ACC112 (cell line): ENCODE measurements at regions not wholly inside any gene's neighbourhood (a gene's known extent, or its start where the extent isn't known, plus 50 kb on each side); places are given as distances from the start of the nearest gene placed in this dataset.
"Not testable (repeated sequence)": the region's sequence is repeated elsewhere in the genome, so short reads cannot be mapped to it uniquely, and the experiment has no call there.

Experiments
- H2AFZ ChIP-seq: fragments of 200-600 bp; sonication (generic); one replicate; pipeline ENCODE4 v1.6.0; 2017; ENCODE audit warnings: antibody characterized with exemption, low read length; ENCODE audit not compliant: unreplicated experiment
- H3K27ac ChIP-seq: fragments of 200-600 bp; sonication (generic); 2 replicates; pipeline ENCODE4 v1.5.1; 2014; ENCODE audit warnings: low read depth, mild to moderate bottlenecking, antibody characterized with exemption, low read length, moderate library complexity
- H3K27me3 ChIP-seq: fragments of 200-600 bp; sonication (generic); 2 replicates; pipeline ENCODE4 v1.6.1; 2014; ENCODE audit warnings: mild to moderate bottlenecking, antibody characterized with exemption, low read length, moderate library complexity, mixed read lengths; ENCODE audit not compliant: insufficient read depth
- H3K36me3 ChIP-seq: fragments of 200-600 bp; sonication (generic); 2 replicates; pipeline ENCODE4 v1.6.1; 2016; ENCODE audit warnings: mild to moderate bottlenecking, antibody characterized with exemption, low read length, moderate library complexity, mixed read lengths; ENCODE audit not compliant: insufficient read depth
- H3K4me1 ChIP-seq: fragments of 200-600 bp; sonication (generic); one replicate; pipeline ENCODE4 v1.6.1; 2016; ENCODE audit warnings: low read length, mixed read lengths; ENCODE audit not compliant: insufficient read depth, unreplicated experiment, control insufficient read depth
- H3K4me3 ChIP-seq: fragments of 200-600 bp; sonication (generic); 2 replicates; pipeline ENCODE4 v1.5.1; 2014; ENCODE audit warnings: mild to moderate bottlenecking, low read depth, low read length
- H3K79me2 ChIP-seq: fragments of 200-600 bp; sonication (generic); one replicate; pipeline ENCODE4 v1.6.0; 2016; ENCODE audit warnings: low read length; ENCODE audit not compliant: control insufficient read depth, unreplicated experiment, insufficient read depth

DNA sequence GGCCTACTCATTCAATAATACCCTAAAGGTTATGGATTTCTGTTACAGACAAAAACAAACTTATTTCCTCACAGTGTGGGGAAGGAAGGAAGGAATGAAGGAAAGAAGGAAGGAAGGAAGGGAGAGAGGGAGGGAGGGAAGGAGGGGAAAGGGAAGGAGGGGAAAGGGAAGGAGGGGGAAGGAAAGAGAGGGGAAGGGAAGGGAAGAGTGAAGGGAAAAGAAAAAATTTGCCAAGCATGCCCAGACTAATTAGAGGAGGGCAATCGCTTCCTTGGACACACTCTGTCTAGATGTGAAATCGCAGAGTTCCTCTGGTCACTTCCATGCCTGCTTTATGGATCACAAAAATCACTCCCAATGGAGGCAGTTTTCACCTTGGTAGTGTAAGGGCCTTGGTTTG lies 570.1 kb upstream of the SOX9 start:
- H3K4me1 ChIP-seq, result peaks cover 3% of the 10 kb centered on the region
- no peak overlapping the region for H2AFZ ChIP-seq
- no peaks in the 10 kb centered on the region for H3K36me3 ChIP-seq
- no peak overlapping the region for H3K27ac ChIP-seq
- no peaks in the 10 kb centered on the region for H3K27me3 ChIP-seq
- no peak overlapping the region for H3K4me3 ChIP-seq
- H3K79me2 ChIP-seq, result no peaks in the 10 kb centered on the region

DNA sequence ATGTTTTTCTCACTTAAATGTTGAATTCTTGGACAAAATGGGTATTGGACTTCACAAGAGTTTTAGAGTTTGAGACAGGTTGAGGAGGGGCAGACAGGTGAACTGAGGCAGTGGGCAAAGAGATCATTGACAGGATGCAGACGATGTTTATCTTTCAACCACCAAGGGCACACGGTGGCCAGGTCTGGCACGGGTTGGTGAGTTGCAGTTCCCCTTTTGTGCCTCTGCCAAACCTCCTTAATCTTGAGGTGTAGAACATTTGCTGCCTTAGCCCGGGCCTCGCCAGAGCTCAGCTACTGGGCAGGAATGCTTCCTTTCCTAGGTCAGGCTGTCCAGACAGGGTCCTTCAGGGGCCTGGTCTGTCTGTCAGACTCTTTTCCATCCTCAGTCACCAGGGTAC lies 567.4 kb upstream of the SOX9 start:
- Histone ChIP-seq H2AFZ (no peak overlapping the region), H3K36me3 (no peaks in the 10 kb centered on the region), H3K4me3 (no peak overlapping the region), H3K27ac (no peak overlapping the region), H3K27me3 (no peaks in the 10 kb centered on the region), H3K4me1 (no peaks in the 10 kb centered on the region), H3K79me2 (no peaks in the 10 kb centered on the region)

GRCh38 chr17:71558901-71559300 lies 561.9 kb upstream of the SOX9 start:
- Histone ChIP-seq H3K4me1 (no peaks in the 10 kb centered on the region), H3K36me3 (no peaks in the 10 kb centered on the region), H3K4me3 (no peak overlapping the region), H3K27ac (no peak overlapping the region), H3K79me2 (no peaks in the 10 kb centered on the region), H2AFZ (no peak overlapping the region), H3K27me3 (no peaks in the 10 kb centered on the region)

DNA sequence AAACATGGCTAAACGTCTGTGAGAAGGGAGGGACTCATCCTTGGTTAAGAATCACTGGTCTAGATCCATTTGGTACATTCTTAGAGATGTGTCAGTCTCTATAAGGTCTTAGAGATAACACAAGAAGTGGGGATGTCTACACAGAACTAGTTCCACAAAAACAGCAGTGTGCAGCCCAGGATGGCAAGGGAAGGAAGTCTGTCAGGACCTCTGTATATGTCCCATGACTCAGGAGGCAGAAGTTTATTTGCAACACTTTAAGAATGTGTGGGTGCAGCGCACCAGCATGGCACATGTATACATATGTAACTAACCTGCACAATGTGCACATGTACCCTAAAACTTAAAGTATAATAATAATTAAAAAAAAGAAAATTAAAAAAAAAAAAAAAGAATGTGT lies 548.5 kb upstream of the SOX9 start:
- H2AFZ ChIP-seq, result no peak overlapping the region
- H3K36me3 ChIP-seq, result no peaks in the 10 kb centered on the region

DNA sequence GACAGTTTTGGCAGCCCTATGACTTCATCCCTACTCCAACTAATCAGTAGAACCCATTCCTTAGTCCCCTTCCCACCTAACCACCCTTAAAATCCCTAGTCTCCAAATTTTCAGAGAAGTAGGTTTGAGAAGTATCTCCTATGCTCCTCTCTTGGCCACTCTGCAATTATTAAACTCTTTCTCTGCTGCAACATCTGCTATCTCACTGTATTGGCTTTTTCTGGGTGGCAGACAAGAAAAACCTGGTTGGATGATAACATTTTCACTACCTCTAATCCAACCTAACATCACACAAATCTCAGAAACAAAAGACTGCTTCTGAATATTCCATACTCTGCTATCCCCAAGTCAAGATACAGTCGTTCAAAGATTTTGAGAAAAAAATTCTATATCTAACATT lies 542.4 kb upstream of the SOX9 start:
- no peak overlapping the region for H3K27ac ChIP-seq
- no peaks in the 10 kb centered on the region for H3K79me2 ChIP-seq
- no peaks in the 10 kb centered on the region for H3K27me3 ChIP-seq
- no peak overlapping the region for H3K4me3 ChIP-seq
- no peak overlapping the region for H2AFZ ChIP-seq
- no peaks in the 10 kb centered on the region for H3K4me1 ChIP-seq
- H3K36me3 ChIP-seq, result no peaks in the 10 kb centered on the region

More for the DNA sequence above, 548.5 kb upstream of the SOX9 start:
- Histone ChIP-seq H3K4me1 (no peaks in the 10 kb centered on the region), H3K27me3 (no peaks in the 10 kb centered on the region), H3K79me2 (no peaks in the 10 kb centered on the region), H3K27ac (no peak overlapping the region), H3K4me3 (no peak overlapping the region)

GRCh38 chr17:71580220-71580619 lies 540.6 kb upstream of the SOX9 start:
- no peak overlapping the region for H2AFZ ChIP-seq
- H3K4me3 ChIP-seq, result no peak overlapping the region
- no peaks in the 10 kb centered on the region for H3K4me1 ChIP-seq
- H3K27ac ChIP-seq, result no peak overlapping the region
- no peaks in the 10 kb centered on the region for H3K36me3 ChIP-seq
- H3K27me3 ChIP-seq, result no peaks in the 10 kb centered on the region
- no peaks in the 10 kb centered on the region for H3K79me2 ChIP-seq

DNA sequence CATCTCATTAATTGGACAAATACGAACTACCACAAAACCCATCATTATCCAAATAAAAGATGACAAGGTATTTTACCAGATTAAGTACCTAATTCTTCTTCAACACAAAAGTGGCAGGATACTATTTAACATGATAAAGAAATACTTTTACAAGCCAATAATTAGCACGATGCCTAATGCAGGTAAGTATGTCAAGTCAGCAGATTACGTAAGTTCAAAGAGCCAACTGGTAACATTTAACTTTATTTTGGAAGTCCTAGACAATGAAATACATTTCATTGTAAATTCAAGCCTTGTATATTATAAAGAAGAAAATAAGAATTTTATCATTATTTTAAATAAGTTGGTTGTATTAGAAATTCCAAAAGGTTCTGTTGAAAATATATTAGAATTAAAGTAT lies 535.3 kb upstream of the SOX9 start:
- no peak overlapping the region for H3K4me3 ChIP-seq
- no peaks in the 10 kb centered on the region for H3K79me2 ChIP-seq
- H3K27me3 ChIP-seq, result no peaks in the 10 kb centered on the region
- H3K36me3 ChIP-seq, result no peaks in the 10 kb centered on the region
- H3K27ac ChIP-seq, result no peak overlapping the region
- no peaks in the 10 kb centered on the region for H3K4me1 ChIP-seq
- no peak overlapping the region for H2AFZ ChIP-seq

DNA sequence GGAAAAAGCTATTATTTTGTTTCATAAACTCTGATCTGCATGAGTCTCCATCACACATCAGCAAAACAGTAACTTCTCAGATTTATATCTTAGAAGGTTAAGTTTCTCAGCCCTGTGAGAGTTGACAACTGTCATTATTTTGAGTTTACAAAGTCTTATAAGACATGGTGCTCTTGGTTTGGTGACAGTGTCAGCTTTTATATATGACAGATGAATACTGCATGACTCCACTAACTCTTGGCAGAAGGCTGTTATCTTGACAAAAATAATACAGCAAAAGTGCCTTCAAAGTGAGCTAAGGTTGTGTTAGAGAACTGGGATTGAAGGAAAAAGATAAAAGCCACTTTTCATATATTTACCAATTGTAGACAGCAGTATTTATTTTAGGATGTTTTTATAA lies 528.4 kb upstream of the SOX9 start:
- Histone ChIP-seq H3K27me3 (no peaks in the 10 kb centered on the region), H3K4me3 (no peak overlapping the region), H2AFZ (no peak overlapping the region), H3K79me2 (no peaks in the 10 kb centered on the region), H3K27ac (no peak overlapping the region), H3K4me1 (no peaks in the 10 kb centered on the region), H3K36me3 (no peaks in the 10 kb centered on the region)

DNA sequence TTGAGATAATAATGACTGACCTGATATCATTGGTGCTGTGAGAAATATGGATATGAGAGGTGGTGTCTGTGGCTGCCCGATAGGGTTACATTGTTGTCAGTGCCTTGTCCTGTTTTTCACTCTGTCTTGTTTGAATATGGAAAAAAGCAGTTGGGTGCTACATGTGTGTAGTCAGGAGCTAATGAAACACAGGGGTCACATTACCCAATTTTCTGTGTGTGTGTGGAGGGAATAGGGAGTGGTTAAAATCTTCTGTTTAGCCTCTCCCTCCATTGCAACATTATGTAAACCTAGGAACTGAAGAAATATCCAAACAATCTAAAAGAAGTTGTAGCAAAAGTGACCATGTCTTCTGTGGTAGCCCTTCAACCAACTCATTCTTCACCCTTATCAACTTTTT lies 527.7 kb upstream of the SOX9 start:
- H3K27me3 ChIP-seq, result no peaks in the 10 kb centered on the region
- H3K4me1 ChIP-seq, result no peaks in the 10 kb centered on the region
- H3K36me3 ChIP-seq, result no peaks in the 10 kb centered on the region
- H3K79me2 ChIP-seq, result no peaks in the 10 kb centered on the region
- no peak overlapping the region for H3K27ac ChIP-seq
- no peak overlapping the region for H2AFZ ChIP-seq
- H3K4me3 ChIP-seq, result no peak overlapping the region

- peak overlapping the region; percentile 58 for H2AFZ ChIP-seq
Measured at GRCh38 chr17:71599583-71599982, 521.2 kb upstream of the SOX9 start.

DNA sequence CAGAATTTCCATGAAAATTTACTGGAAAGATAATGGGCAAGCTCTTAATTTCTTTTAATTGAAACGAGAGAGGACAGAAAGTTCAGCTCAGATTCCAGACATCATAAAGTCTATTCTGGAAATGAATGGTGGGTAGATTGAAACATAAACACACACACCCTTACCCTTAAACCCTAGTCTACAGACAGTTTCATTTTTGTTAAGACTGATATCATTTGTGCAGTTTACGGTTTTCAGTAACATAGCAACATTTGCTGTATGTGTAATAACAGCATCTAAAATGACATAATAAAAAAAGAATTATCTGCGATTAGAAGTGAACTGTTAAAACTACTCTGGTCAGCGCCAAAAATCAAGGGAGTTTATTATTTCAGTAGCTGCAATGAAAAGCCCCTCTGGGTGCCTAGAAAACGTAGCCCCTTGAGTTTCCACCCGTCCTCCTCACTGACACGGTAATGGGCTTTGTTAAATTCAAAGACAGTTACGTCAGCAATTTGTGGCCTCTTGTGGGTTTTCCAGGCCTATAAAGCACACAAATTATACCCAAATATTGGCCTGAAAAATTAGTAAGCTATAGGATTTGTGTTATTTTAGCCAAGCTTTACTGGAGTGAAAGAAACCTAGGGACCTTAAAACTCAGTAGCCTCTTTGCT lies 520.6 kb upstream of the SOX9 start:
- peaks cover 5% of the 10 kb centered on the region for H3K4me1 ChIP-seq
- peak overlapping the region; percentile 58 for H2AFZ ChIP-seq
- 0 out of 2 replicates have a peak overlapping the region, but pooled peaks have one; percentile 30 for H3K4me3 ChIP-seq
- H3K27me3 ChIP-seq, result no peaks in the 10 kb centered on the region
- H3K36me3 ChIP-seq, result no peaks in the 10 kb centered on the region
- H3K27ac ChIP-seq, result no peak overlapping the region
- no peaks in the 10 kb centered on the region for H3K79me2 ChIP-seq

More at GRCh38 chr17:71599583-71599982, 521.2 kb upstream of the SOX9 start:
- not testable (repeated sequence) for H3K27ac ChIP-seq, H3K79me2 ChIP-seq, H3K4me1 ChIP-seq, H3K4me3 ChIP-seq, H3K36me3 ChIP-seq, H3K27me3 ChIP-seq
